RKO (cell line): ENCODE measurements at regions not wholly inside any gene's neighbourhood (a gene's known extent, or its start where the extent isn't known, plus 50 kb on each side); places are given as distances from the start of the nearest gene placed in this dataset.

Experiments used
- DNase-seq: peaks from one replicate; pipeline ENCODE4 v3.0.0-alpha.2; 2016; ENCODE audit warnings: low spot score

GRCh38 chr11:97430877-97431276, 1041.1 kb downstream of the JRKL start:
- DNase-seq: no peak

- no peak for DNase-seq
These were observed 1043.1 kb downstream of the JRKL start for GRCh38 chr11:97432926-97433325.

GRCh38 chr11:97445561-97445960, 1055.7 kb downstream of the JRKL start:
- DNase-seq: no peak

GRCh38 chr11:97451441-97451840, 1061.6 kb downstream of the JRKL start:
- no peak for DNase-seq

GRCh38 chr11:97454988-97455387, 1065.2 kb downstream of the JRKL start:
- DNase-seq: peak; percentile 48

GRCh38 chr11:97460091-97460490, 1070.3 kb downstream of the JRKL start:
- DNase-seq: no peak

- no peak for DNase-seq
These were observed 1071.4 kb downstream of the JRKL start for GRCh38 chr11:97461044-97461880.

GRCh38 chr11:97461934-97462333, 1072.1 kb downstream of the JRKL start:
- no peak for DNase-seq

- DNase-seq: no peak
These were observed 1074.1 kb downstream of the JRKL start for GRCh38 chr11:97463891-97464290.

- no peak for DNase-seq
These were observed 1081.7 kb downstream of the JRKL start for GRCh38 chr11:97471480-97471879.

- no peak for DNase-seq
These were observed 1097.6 kb downstream of the JRKL start for GRCh38 chr11:97487387-97487786.

- DNase-seq: no peak
These were observed 1109.1 kb downstream of the JRKL start for GRCh38 chr11:97498891-97499290.

GRCh38 chr11:97502201-97502600, 1112.4 kb downstream of the JRKL start:
- DNase-seq: peak; percentile 25

- no peak for DNase-seq
These were observed 1116.4 kb downstream of the JRKL start for GRCh38 chr11:97506076-97506759.

GRCh38 chr11:97514446-97514845, 1124.6 kb downstream of the JRKL start:
- no peak for DNase-seq

- no peak for DNase-seq
These were observed 1126.9 kb downstream of the JRKL start for GRCh38 chr11:97516688-97517087.

- no peak for DNase-seq
These were observed 1135.5 kb downstream of the JRKL start for GRCh38 chr11:97525273-97525672.

- no peak for DNase-seq
These were observed 1147.8 kb downstream of the JRKL start for GRCh38 chr11:97537407-97538150.

- no peak for DNase-seq
These were observed 1154.6 kb downstream of the JRKL start for GRCh38 chr11:97544431-97544830.

GRCh38 chr11:97548280-97548679, 1158.5 kb downstream of the JRKL start:
- no peak for DNase-seq

- peak; percentile 31 for DNase-seq
These were observed 1167.6 kb downstream of the JRKL start for GRCh38 chr11:97557399-97557798.

GRCh38 chr11:97567801-97568200, 1178.0 kb downstream of the JRKL start:
- DNase-seq: no peak

GRCh38 chr11:97570636-97571035, 1180.8 kb downstream of the JRKL start:
- no peak for DNase-seq
